Astrocyte (in vitro differentiated cells and primary cell): ENCODE measurements at regions not wholly inside any gene's neighbourhood (a gene's known extent, or its start where the extent isn't known, plus 50 kb on each side); places are given as distances from the start of the nearest gene placed in this dataset.

ENCODE experiments used
- EZH2 ChIP-seq: IDR thresholded peaks from 2 replicates; pipeline ENCODE4 v1.6.1; 2012; ENCODE audit warnings: mild to moderate bottlenecking, low read length, inconsistent platforms; ENCODE audit not compliant: insufficient read depth
- TF ChIP-seq, protein P1 (sequence below): IDR thresholded peaks from 2 replicates; pipeline ENCODE4 v1.5.1; 2011; ENCODE audit warnings: low read depth, mild to moderate bottlenecking, inconsistent platforms, low read length, moderate library complexity; ENCODE audit not compliant: insufficient read depth

- TF ChIP-seq, protein P1, sequence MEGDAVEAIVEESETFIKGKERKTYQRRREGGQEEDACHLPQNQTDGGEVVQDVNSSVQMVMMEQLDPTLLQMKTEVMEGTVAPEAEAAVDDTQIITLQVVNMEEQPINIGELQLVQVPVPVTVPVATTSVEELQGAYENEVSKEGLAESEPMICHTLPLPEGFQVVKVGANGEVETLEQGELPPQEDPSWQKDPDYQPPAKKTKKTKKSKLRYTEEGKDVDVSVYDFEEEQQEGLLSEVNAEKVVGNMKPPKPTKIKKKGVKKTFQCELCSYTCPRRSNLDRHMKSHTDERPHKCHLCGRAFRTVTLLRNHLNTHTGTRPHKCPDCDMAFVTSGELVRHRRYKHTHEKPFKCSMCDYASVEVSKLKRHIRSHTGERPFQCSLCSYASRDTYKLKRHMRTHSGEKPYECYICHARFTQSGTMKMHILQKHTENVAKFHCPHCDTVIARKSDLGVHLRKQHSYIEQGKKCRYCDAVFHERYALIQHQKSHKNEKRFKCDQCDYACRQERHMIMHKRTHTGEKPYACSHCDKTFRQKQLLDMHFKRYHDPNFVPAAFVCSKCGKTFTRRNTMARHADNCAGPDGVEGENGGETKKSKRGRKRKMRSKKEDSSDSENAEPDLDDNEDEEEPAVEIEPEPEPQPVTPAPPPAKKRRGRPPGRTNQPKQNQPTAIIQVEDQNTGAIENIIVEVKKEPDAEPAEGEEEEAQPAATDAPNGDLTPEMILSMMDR: no peak
- TF ChIP-seq EZH2: no peak
Measured at GRCh38 chr9:31445960-31446359, 938.5 kb upstream of the ACO1 start.
